ENCODE measurements at regions not wholly inside any gene's neighbourhood (a gene's known extent, or its start where the extent isn't known, plus 50 kb on each side); places are given as distances from the start of the nearest gene placed in this dataset.
"Not testable (repeated sequence)": the region's sequence is repeated elsewhere in the genome, so short reads cannot be mapped to it uniquely, and the experiment has no call there.

GRCh38 chr2:237240252-237240651 is 154.6 kb downstream of the COPS8 start:
- TF ChIP-seq CTCF (IDR thresholded peaks at IDR 0.05): no peak
- Mint-ChIP-seq H3K9me3 (peaks cover 40% of the 10 kb centered on the region), H3K27me3 (ENCODE audit: low read depth, poor library complexity) (peaks cover 6% of the 10 kb centered on the region), H3K4me3 (no peak overlapping the region), H3K4me1 (no peaks in the 10 kb centered on the region), H3K36me3 (ENCODE audit: low read depth) (no peaks in the 10 kb centered on the region), H3K27ac (no peak overlapping the region)
- DNase-seq: no peak

- not testable (repeated sequence) for DNase-seq; H3K27me3 Mint-ChIP-seq (ENCODE audit: low read depth, poor library complexity)
These were observed 155.2 kb downstream of the COPS8 start for GRCh38 chr2:237240868-237241267.

GRCh38 chr2:237242091-237242536 is 156.4 kb downstream of the COPS8 start:
- Mint-ChIP-seq H3K27me3 (ENCODE audit: low read depth, poor library complexity) (peaks cover 6% of the 10 kb centered on the region), H3K9me3 (peaks cover 40% of the 10 kb centered on the region), H3K4me3 (no peak overlapping the region), H3K27ac (no peak overlapping the region), H3K4me1 (no peaks in the 10 kb centered on the region), H3K36me3 (ENCODE audit: low read depth) (no peaks in the 10 kb centered on the region)
- TF ChIP-seq CTCF (IDR thresholded peaks at IDR 0.05): no peak
- no peak for DNase-seq

More at GRCh38 chr2:237240868-237241267, 155.2 kb downstream of the COPS8 start:
- H3K4me3 Mint-ChIP-seq; H3K4me1 Mint-ChIP-seq; H3K36me3 Mint-ChIP-seq (ENCODE audit: low read depth); H3K27ac Mint-ChIP-seq: not testable (repeated sequence)
- peaks cover 40% of the 10 kb centered on the region for H3K9me3 Mint-ChIP-seq

GRCh38 chr2:237243487-237243886 is 157.8 kb downstream of the COPS8 start:
- Mint-ChIP-seq H3K27me3 (ENCODE audit: low read depth, poor library complexity) (peaks cover 3% of the 10 kb centered on the region), H3K36me3 (ENCODE audit: low read depth) (no peaks in the 10 kb centered on the region), H3K27ac (no peak overlapping the region), H3K4me3 (no peak overlapping the region), H3K9me3 (peaks cover 40% of the 10 kb centered on the region), H3K4me1 (no peaks in the 10 kb centered on the region)
- no peak for DNase-seq
- no peak for TF ChIP-seq CTCF (IDR thresholded peaks at IDR 0.05)

GRCh38 chr2:237244178-237244577 is 158.5 kb downstream of the COPS8 start:
- no peak for DNase-seq
- H3K36me3 Mint-ChIP-seq (ENCODE audit: low read depth): peaks cover 7% of the 10 kb centered on the region
- no peaks in the 10 kb centered on the region for H3K4me1 Mint-ChIP-seq
- peaks cover 46% of the 10 kb centered on the region for H3K9me3 Mint-ChIP-seq
- H3K27ac Mint-ChIP-seq: no peak overlapping the region
- H3K4me3 Mint-ChIP-seq: no peak overlapping the region
- no peak for TF ChIP-seq CTCF (IDR thresholded peaks at IDR 0.05)
- peaks cover 3% of the 10 kb centered on the region for H3K27me3 Mint-ChIP-seq (ENCODE audit: low read depth, poor library complexity)

- H3K9me3 Mint-ChIP-seq: peaks cover 41% of the 10 kb centered on the region
- no peak overlapping the region for H3K27ac Mint-ChIP-seq
- no peaks in the 10 kb centered on the region for H3K4me1 Mint-ChIP-seq
- H3K4me3 Mint-ChIP-seq: no peak overlapping the region
- H3K27me3 Mint-ChIP-seq (ENCODE audit: low read depth, poor library complexity): peaks cover 3% of the 10 kb centered on the region
- TF ChIP-seq CTCF (IDR thresholded peaks at IDR 0.05): no peak
- peaks cover 8% of the 10 kb centered on the region for H3K36me3 Mint-ChIP-seq (ENCODE audit: low read depth)
- DNase-seq: no peak
These were observed 159.4 kb downstream of the COPS8 start for GRCh38 chr2:237244976-237245646.
